Activated B cell treated with CpG ODN at 0.5 μM for 24 hours (primary cell): ENCODE measurements at regions not wholly inside any gene's neighbourhood (a gene's known extent, or its start where the extent isn't known, plus 50 kb on each side); places are given as distances from the start of the nearest gene placed in this dataset.

Source experiments
- ATAC-seq: fragments of 200-7000 bp; cut with Tn5 transposase; one replicate; pipeline ENCODE4 v1.10.0; 2021; ENCODE audit warnings: low read depth, mild to moderate bottlenecking, moderate library complexity
- CTCF ChIA-PET: fragments of 350-600 bp; sonication (Branson Sonifier 250); formaldehyde crosslinking; loops from one replicate; lab custom pipeline; 2021; ENCODE audit warnings: antibody characterized with exemption; lab: Charles Lee
- POLR2A ChIA-PET: fragments of 350-600 bp; sonication (Branson Sonifier 250); formaldehyde crosslinking; loops from one replicate; lab custom pipeline; 2021; ENCODE audit warnings: antibody characterized with exemption; lab: Charles Lee
- DNase-seq: peaks from one replicate; pipeline ENCODE4 v3.0.0; 2022
- H3K27ac Mint-ChIP-seq: one replicate; pipeline ENCODE4 v1.8.0; 2020; ENCODE audit warnings: mixed read lengths
- H3K27me3 Mint-ChIP-seq: one replicate; pipeline ENCODE4 v1.8.0; 2021; ENCODE audit warnings: mixed read lengths
- H3K36me3 Mint-ChIP-seq: one replicate; pipeline ENCODE4 v1.8.0; 2021; ENCODE audit warnings: low read depth, mixed read lengths
- H3K4me1 Mint-ChIP-seq: one replicate; pipeline ENCODE4 v1.8.0; 2021; ENCODE audit warnings: mixed read lengths
- H3K4me3 Mint-ChIP-seq: one replicate; pipeline ENCODE4 v1.8.0; 2020; ENCODE audit warnings: mild to moderate bottlenecking, mixed read lengths
- H3K9me3 Mint-ChIP-seq: one replicate; pipeline ENCODE4 v1.8.0; 2020; ENCODE audit warnings: mixed read lengths
- CTCF ChIP-seq: fragments of 200-600 bp; IDR thresholded peaks from one replicate; pipeline ENCODE4 v1.8.0; 2022; ENCODE audit warnings: antibody characterized with exemption, mild to moderate bottlenecking
- intact Hi-C: fragments of 100-400 bp; cut with micrococcal nuclease; formaldehyde crosslinking; loops from one replicate; pipeline ENCODE4 v1.15.1; 2024

- Mint-ChIP-seq H3K4me3 (no peak overlapping the region), H3K27me3 (peaks cover 6% of the 10 kb centered on the region), H3K27ac (no peak overlapping the region), H3K36me3 (no peaks in the 10 kb centered on the region), H3K4me1 (no peaks in the 10 kb centered on the region), H3K9me3 (peaks cover 2% of the 10 kb centered on the region)
- DNase-seq (no peak), ATAC-seq (no peak)
- CTCF ChIA-PET = no interaction called here
- intact Hi-C loops = no loop called here
- POLR2A ChIA-PET = no interaction called here
- no peak for TF ChIP-seq CTCF
Observed at GRCh38 chr6:133827766-133828165, 61.1 kb upstream of the TCF21 start.

- DNase-seq = no peak
- TF ChIP-seq CTCF = no peak
- H3K27ac Mint-ChIP-seq = no peak overlapping the region
- intact Hi-C loops = no loop called here
- peaks cover 17% of the 10 kb centered on the region for H3K27me3 Mint-ChIP-seq
- H3K36me3 Mint-ChIP-seq = no peaks in the 10 kb centered on the region
- no peaks in the 10 kb centered on the region for H3K9me3 Mint-ChIP-seq
- no peak overlapping the region for H3K4me3 Mint-ChIP-seq
- ChIA-PET POLR2A (no interaction called here), CTCF (no interaction called here)
- H3K4me1 Mint-ChIP-seq = peaks cover 8% of the 10 kb centered on the region
- ATAC-seq = no peak
Observed at GRCh38 chr6:133833949-133834359, 55.0 kb upstream of the TCF21 start.

GRCh38 chr6:133834472-133835170 is 54.3 kb upstream of the TCF21 start:
- H3K27me3 Mint-ChIP-seq = peaks cover 21% of the 10 kb centered on the region
- ATAC-seq (no peak), DNase-seq (no peak)
- TF ChIP-seq CTCF = no peak
- H3K4me1 Mint-ChIP-seq = peaks cover 8% of the 10 kb centered on the region
- no peak overlapping the region for H3K4me3 Mint-ChIP-seq
- no peak overlapping the region for H3K27ac Mint-ChIP-seq
- CTCF ChIA-PET = interaction anchor here (0.6 kb wide), 1 partner anchor 78 kb away, joined by 3 read pairs; no protein-coding TSS in a partner anchor
- no peaks in the 10 kb centered on the region for H3K9me3 Mint-ChIP-seq
- POLR2A ChIA-PET = no interaction called here
- H3K36me3 Mint-ChIP-seq = no peaks in the 10 kb centered on the region
- intact Hi-C loops = no loop called here

GRCh38 chr6:133835901-133836300 is 53.0 kb upstream of the TCF21 start:
- ChIA-PET POLR2A (no interaction called here), CTCF (interaction anchor here (1.7 kb wide), 1 partner anchor 261 kb away, joined by 6 read pairs; no protein-coding TSS in a partner anchor)
- DNase-seq (no peak), ATAC-seq (no peak)
- H3K27ac Mint-ChIP-seq = no peak overlapping the region
- no peaks in the 10 kb centered on the region for H3K9me3 Mint-ChIP-seq
- peaks cover 8% of the 10 kb centered on the region for H3K4me1 Mint-ChIP-seq
- H3K36me3 Mint-ChIP-seq = no peaks in the 10 kb centered on the region
- H3K27me3 Mint-ChIP-seq = peaks cover 24% of the 10 kb centered on the region
- intact Hi-C loops = no loop called here
- TF ChIP-seq CTCF = no peak
- no peak overlapping the region for H3K4me3 Mint-ChIP-seq

GRCh38 chr6:133837801-133838349 is 51.0 kb upstream of the TCF21 start:
- intact Hi-C loops = loop anchor here (1.0 kb wide), 2 partner anchors 78 to 259 kb away; no protein-coding TSS in a partner anchor
- peak; percentile 49 for ATAC-seq
- CTCF ChIA-PET = interaction anchor here (0.7 to 1.1 kb wide), 6 partner anchors 25 to 259 kb away, joined by 3 to 11 read pairs (median 3); no protein-coding TSS in a partner anchor
- Mint-ChIP-seq H3K27me3 (peaks cover 28% of the 10 kb centered on the region), H3K36me3 (no peaks in the 10 kb centered on the region), H3K9me3 (no peaks in the 10 kb centered on the region), H3K4me3 (peak overlapping the region; percentile 51), H3K4me1 (peaks cover 8% of the 10 kb centered on the region), H3K27ac (no peak overlapping the region)
- POLR2A ChIA-PET = no interaction called here
- DNase-seq = peak; percentile 29
- no peak for TF ChIP-seq CTCF
